ENCODE measurements at regions not wholly inside any gene's neighbourhood (a gene's known extent, or its start where the extent isn't known, plus 50 kb on each side); places are given as distances from the start of the nearest gene placed in this dataset.
"Not testable (repeated sequence)": the region's sequence is repeated elsewhere in the genome, so short reads cannot be mapped to it uniquely, and the experiment has no call there.

DNA sequence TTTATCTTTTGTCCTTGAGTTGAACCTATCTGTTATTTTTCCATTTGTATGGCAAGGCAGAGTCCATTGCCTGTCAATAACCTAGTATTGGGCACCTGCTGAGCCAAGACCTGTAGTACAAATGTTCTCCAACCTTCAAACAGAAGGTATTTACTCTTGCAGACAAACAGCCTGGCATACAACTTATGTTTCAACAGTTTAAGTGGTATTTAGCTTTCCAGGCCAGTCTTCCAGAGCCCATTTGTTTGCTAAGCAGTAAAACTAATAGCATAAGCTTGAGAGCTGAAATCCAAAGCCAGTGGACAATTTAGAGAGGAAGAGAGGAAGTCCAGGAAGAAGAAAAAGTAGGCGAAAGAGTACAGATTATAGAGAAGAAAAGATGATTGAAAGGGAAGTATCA lies 979.3 kb downstream of the GLUD2 start:
- DNase-seq (ENCODE audit: low read depth in 2 of 2): no peak

DNA sequence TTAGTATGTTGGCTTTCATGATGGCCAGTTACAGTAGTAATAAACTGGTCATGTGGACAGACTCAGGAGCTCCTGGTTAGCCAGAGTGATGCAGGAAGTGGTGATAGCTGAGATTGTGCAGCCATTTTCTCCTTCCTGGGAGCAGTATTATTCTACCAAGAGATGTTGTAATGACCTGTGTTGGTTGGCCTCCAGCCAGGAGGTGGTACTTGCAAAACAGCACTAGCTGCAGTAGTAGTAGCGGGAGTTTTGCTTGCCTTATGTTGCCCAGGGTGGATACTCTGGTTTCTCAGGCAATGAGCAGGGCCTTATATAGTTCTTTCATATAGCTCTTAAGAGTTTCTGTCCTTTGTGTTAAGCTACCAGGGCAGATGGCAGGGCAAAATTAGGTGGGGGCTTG lies 998.8 kb downstream of the GLUD2 start:
- no peak for DNase-seq (ENCODE audit: low read depth in 2 of 2)

DNA sequence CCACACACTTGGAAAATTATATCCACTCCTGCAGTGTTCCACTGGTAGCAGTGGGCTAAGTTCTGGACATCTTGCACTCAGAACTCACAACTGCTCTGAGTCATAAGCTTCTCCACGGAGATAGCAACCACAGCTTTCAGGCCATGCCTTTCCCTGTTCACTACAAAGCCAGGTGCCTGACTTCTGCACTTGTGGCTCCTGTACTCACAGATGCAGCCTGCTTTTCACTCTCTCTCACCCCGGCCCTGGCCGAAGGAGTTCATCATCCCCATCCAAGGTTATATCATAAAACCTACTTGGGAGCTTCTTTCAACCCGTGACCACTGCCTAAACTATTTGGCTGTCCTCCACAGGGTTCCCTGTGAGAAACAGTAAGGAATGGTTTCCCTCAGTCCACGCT lies 999.4 kb downstream of the GLUD2 start:
- no peak for DNase-seq (ENCODE audit: low read depth in 2 of 2)

DNA sequence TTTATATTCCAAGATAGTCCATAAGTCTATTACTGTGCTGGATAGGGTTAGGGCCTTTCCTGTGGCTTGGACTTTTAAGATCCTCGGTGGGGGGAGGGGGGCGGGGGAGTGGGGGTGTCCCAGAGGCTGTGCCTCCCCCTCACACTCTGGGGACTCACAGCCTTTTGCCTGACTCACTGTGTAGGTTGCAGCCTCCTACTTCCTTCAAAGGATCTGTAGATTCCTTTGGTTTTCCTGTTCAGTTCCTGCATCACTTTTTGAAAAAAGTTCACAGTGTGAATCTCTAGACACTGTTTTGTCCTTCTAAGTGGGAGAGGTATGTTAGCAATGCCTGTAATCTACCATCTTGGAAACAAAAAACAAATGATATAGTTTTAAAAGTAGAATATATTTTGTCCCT lies 999.9 kb downstream of the GLUD2 start:
- DNase-seq (ENCODE audit: low read depth in 2 of 2): peak in 1 of 2 experiments; percentile 10

DNA sequence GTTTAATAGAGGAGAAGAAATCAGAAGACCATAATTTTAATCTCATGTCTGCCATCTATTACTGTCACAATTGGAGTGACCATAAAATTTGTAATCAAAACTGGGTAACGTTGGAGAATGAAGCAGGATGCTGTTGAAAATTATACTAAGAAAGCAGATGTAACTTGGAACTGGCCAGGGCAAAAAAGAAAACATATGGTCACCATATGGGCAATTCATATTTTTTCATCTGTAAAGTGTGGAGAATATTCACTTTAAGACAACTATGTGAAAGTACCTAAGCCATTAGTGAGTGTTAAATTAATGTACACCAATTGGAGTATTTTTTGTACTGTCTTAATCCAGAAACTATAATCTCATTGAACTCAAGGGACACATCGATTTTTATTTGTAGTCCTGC lies 1008.0 kb downstream of the GLUD2 start:
- no peak for DNase-seq (ENCODE audit: low read depth in 2 of 2)

DNA sequence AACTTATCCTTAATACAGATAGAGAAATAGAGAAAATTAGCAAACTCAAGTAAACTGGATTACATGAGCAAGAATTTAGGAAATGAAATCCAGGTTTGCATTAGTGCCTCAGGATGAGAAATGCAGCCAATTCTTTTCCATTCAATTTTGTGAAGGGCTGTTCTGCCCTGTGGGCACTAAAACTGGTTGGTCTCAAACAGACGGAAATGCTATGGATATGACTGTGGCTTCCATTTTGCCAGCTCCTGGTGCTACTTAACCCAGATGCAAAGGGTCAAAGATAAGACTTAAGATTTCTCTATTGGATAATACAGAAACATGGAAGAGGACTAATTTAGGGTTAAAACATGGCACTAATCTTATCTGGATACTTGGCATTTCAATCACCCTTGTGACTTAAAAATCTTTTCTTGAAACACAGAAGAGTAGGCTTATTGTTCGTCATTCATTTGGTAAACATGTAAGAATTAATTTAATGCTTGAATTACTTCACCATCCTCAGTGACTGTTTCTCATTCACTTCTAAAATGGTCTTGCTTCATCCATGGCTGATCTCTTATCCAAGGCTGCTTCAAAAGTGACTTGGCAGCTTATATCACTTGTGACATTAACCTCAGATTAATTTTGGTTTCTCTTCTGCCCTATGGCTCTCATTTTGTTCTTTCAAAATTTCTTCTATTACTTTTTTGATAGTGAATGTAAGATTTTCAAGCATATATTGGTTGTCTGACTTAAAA lies 1008.7 kb downstream of the GLUD2 start:
- no peak for DNase-seq (ENCODE audit: low read depth in 2 of 2)

DNA sequence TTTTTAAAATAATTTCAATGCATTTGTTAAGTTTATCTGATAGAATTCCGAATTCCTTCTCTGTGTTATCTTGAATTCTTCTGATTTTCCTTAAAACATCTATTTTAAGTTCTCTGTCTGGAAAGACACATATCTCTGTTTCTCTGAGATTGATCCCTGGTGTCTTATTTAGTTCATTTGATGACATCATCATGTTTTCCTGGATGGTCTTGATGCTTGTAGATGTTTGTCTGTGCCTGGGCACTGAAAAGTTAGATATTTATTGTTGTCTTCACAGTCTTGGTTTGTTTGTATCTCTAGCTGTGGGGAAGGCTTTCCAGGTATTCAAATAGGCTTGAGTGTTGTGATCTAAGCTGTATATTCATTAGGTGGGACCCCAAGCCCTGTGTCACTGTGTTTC lies 1028.8 kb downstream of the GLUD2 start:
- no peak for DNase-seq (ENCODE audit: low read depth in 2 of 2)

DNA sequence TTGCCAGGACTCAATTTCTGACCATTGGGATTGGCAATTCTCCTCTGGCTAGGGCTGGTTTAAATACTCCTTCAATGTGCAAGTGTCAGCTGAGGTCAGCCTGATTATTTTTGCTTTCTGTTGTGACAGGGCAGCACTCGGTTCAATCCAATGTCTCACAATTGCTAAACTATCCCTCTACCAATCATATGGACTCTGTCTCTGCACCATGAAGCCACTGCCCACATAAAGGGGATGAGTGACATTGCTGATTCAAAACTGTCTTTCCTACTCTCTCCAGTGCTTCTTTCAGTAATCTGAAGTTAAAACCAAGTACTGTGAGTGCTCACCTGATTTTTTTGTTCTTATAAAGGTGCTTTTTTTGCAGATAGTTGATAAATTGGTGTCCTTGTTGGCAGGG lies 1030.7 kb downstream of the GLUD2 start:
- no peak for DNase-seq (ENCODE audit: low read depth in 2 of 2)

DNA sequence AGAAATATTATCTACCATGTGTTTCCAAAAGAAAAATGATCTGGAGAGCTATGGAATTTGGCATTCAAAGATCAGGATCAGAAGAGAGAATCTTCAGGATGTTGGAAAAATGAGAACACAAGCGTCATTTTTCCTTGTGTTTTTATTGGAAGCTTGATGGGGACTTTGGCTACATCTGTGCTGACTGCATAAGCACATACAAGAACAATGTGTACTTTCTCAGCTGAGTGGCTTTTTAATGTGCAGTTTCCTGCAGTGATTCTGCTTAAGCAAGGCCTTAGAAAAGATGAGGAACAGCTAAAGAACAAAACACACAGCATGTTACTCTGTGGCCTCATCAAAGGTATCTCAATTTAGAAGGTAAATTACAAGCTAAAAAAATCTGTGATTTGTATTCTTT lies 1039.9 kb downstream of the GLUD2 start:
- no peak for DNase-seq (ENCODE audit: low read depth in 2 of 2)

DNA sequence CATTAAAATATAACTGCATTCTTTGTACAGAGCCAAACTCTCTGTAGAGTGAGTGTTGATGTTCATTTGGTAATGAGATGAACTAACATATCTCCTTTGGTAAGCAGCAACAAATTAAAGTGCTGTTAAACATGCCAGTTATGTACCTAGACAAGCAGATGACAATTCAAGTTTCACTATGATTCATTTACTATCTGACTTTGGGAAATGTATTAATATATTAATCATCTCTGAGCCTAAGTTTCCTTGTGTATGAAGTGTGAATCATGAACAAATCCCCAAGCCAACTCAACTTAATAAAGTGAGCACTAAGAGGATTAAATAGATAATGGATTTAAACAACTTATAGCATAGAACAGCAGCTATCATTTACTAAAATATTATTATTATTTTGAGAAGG lies 1044.2 kb downstream of the GLUD2 start:
- no peak for DNase-seq (ENCODE audit: low read depth in 2 of 2)

DNA sequence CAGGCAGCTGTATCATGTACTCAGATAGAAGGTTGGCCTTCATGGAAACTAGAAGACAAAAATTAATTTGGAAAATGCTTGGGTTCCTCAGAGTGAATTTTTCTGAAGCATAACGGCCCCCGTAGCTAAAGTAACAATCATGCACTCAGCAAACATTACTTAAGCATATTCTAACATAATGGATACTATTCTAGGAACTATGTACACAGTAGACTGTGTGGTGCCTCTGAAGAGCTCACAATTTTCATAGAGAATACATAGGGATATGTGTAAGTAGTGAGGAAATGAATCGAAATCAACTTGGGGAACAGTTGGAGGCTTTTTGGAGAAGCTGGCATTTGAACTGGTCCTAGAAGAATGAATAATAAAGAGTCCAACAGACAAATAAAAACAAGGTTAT lies 1045.0 kb downstream of the GLUD2 start:
- DNase-seq (ENCODE audit: low read depth in 2 of 2): no peak

DNA sequence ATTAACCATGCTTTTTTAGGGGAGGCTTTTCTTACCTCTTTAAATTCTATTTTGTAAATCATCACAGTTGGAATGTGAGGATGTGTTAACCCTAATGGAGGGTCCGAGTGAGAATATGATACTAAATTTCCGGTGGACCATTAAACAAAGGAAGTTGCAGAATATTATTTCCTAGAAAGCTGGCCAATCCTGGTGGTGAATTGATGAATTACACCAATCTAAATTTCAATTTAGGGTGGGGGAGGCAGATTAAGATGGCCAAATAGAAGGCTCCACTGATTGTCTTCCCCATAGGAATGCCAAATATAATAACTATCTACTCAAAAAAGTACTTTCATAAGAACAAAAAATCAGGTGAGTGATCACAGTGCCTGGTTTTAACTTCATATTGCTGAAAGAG lies 1045.6 kb downstream of the GLUD2 start:
- no peak for DNase-seq (ENCODE audit: low read depth in 2 of 2)

DNA sequence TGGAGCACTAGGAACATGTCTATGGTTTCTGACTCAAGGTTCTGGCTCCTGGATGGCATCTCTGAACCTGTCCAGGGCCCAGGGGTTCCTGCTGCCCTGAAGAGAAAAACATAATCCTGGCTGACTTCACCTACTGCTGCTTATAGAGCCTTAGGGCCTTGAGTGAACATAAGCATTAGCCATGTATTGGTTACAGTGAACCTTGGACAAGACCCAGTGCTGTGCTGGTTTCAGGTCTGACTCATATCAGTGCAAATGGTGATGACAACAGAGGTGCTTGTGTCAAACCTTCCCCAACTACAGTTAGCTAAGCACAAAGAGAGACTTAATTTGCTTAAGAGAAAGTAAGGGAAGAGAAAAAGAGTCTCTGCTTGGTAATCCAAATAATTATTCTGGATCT lies 1047.2 kb downstream of the GLUD2 start:
- DNase-seq (ENCODE audit: low read depth in 2 of 2): peak; percentile 17 to 20

DNA sequence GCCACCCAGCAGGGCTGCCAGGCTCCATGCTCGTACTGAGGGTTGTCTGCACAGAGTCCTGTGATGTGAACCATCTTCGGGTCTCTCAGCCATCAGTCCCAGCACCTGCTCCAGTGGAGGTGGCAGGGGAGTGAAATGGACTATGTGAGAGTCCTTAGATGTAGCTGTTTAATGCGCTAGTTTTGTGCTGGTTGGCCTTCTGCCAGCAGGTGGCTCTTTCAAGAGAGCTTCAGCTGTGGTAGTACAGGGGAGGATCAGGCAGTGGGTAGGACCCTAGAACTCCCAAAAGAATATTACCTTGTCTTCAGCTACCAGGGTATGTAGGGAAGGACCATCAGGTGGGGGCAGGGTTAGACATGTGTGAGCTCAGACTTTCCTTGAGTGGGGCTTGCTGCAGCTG lies 1066.0 kb downstream of the GLUD2 start:
- no peak for DNase-seq (ENCODE audit: low read depth in 2 of 2)

DNA sequence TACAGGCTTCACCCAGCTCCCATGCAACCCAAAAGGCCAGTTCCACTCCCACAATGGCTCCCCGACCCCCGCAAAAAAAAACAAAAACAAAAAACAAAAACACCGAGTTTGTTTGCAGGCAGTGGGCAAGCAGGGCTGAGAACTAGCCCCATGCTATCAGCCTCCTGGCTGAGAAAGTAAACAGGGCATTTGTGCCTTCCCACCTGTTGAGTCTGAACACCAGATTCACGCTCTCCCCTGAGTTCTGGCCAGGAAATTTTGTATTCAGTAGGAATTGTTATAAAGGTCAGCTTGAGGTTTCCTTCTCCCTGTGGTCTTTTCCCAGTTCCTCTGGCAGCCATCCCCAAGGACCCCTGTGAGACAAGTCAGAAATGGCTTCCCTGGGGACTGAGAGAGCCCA lies 1066.5 kb downstream of the GLUD2 start:
- DNase-seq (ENCODE audit: low read depth in 2 of 2): no peak

DNA sequence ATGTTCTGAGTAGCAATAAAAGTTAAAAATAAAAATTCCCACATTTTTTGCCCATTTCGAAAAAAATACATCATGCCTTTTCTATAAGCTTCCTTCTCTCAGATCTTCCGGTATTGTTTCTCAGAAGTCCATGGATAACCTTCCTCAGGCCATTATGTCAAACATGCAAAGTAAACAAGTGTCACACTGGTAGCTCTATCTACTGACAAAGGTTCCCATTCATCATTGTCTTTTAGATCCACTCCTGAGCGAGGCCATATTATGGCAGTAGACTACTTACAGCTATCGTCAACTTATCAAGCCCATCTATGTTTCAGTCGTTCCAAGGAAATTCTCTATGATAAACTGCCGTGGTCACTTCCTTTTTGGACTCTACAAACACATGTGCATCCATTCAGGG lies 1068.2 kb downstream of the GLUD2 start:
- no peak for DNase-seq (ENCODE audit: low read depth in 2 of 2)

DNA sequence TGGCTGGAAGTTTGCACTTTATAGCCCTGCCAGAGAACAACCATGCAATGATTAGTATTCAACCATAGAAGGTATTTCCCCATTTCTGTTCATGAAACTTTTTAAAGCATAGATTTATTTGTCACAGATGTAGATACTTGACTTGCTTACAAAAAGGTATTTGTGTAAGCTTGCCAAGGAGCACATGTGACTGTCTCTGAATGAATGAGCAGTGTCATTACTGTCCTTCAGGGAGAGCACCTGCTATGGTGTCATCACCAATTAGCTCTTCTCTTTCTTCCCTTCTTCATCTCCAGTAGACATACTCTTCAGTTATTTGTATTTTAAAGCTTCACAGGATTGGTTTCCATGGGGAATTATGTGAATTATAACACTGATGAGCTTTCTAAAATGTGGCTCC lies 1064.7 kb upstream of the GRIA3 start:
- no peak for DNase-seq (ENCODE audit: low read depth in 2 of 2)

DNA sequence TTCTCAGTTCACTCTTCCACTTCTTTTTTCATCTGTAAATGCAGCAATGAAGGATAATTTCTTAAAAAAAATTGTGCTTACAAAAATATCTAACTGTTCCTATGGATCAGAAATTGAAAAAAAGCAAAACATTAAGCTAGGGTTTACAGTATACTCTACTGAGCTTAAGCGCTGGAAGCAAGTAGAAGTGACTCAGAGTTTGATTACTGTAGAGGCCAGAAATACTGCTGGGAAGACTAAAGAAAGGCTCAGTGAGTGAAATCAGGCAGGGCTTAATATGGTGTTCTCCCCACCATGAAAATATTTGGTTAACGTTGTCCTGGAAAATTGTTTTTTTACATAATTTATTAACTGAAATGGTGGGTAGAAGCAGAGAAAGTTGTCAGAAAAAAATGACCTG lies 1061.8 kb upstream of the GRIA3 start:
- DNase-seq (ENCODE audit: low read depth in 2 of 2): no peak

DNA sequence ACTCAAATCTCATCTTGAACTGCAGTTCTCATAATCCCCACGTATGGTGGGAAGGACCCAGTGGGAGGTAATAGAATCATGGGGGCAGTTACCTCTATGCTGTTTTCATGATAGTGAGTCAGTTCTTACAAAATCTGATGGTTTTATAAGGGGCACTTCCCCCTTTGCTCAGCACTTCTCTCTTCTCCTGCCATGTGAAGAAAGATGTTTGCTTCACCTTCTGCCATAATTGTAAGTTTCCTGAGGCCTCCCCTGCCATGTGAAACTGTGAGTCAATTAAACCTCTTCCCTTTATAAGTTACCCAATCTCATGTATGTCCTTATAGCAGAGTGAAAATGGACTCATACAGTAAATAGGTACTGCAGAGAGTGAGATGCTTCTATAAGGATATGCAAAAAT lies 1050.6 kb upstream of the GRIA3 start:
- DNase-seq (ENCODE audit: low read depth in 2 of 2): no peak

DNA sequence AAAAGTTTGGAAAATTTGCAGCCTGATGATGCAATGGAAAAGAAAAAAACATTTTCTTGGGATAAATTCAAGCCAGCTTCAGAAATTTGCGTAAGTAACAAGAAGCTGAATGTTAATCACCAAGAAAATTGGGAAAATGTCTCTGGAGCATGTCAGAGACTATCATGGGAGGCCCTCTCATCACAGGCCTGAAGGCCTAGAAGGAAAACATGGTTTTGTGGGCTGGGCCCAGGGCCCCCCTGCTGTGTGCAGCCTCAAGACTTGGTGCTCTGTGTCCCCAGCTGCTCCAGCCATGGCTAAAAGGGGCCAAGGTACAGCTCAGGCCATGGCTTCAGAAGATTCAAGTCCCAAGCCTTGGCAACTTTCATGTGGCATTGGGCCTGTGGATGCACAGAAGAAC lies 1049.8 kb upstream of the GRIA3 start:
- peak in 1 of 2 experiments; percentile 3 for DNase-seq (ENCODE audit: low read depth in 2 of 2)

DNA sequence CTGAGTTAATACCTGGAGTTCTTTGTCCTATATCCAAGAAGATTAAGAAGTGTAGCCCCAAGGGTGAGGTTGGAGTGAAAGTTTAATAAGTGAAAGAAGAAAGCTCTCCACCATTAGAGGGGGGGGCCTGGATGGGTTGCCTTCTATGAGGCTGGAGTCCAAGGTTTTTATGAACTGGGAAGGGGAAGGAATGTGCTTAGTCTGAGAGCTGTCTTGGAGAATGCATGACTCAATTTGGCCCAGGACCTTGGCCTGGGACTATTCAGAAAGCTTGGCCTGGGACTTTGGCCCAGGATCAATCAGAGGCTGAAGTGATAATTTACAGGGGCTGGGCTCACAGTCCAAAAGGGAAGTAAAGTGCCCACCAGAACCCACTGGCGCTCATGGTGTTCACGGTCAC lies 1049.0 kb upstream of the GRIA3 start:
- DNase-seq (ENCODE audit: low read depth in 2 of 2): no peak

DNA sequence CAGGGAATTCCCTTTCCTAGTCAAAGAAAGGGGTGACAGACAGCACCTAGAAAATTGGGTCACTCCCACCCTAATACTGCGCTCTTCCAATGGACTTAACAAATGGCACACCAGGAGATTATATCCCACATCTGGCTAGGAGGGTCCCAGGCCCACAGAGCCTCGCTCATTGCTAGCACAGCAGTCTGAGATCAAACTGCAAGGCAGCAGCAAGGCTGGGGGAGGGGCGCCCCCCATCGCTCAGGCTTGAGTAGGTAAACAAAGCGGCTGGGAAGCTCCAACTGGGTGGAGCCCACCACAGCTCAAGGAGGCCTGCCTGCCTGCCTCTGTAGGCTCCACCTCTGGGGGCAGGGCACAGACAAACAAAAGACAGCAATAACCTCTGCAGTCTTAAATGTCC lies 1043.9 kb upstream of the GRIA3 start:
- DNase-seq (ENCODE audit: low read depth in 2 of 2): not testable (repeated sequence)

DNA sequence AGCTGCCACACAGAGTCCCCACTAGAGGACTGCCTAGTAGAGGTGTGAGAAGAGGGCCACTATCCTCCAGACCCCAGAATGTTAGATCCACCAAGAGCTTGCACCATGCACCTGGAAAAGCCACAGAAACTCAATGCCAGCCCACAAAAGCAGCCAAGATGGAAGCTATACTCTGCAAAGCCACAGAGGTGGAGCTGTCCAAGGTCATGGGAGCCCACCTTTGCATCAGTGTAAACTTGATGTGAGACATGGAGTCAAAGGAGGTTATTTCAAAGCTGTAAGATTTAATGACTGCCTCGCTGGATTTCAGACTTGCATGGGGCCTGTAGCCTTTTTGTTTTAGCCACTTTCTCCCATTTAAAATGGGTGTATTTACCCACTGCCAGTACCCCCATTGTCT lies 1030.1 kb upstream of the GRIA3 start:
- no peak for DNase-seq (ENCODE audit: low read depth in 2 of 2)

DNA sequence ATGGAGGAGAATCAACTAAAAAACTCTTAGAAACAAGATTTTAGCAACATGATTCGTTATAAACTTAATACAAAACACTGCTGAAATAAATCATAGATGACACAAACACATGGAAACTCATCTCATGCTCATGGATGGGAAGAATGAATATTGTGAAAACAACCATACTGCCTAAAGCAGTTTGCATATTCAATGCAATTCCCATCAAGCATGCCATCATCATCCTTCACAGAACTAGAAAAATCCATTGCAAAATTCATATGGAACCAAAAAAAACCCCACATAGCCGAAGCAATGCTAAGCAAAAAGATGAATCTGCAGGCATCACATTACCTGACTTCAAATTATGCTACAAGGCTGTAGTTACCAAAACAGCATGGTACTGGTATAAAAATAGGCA lies 1015.8 kb upstream of the GRIA3 start:
- no peak for DNase-seq (ENCODE audit: low read depth in 2 of 2)
